Thyroid gland (tissue), 4 donors: ENCODE measurements at regions not wholly inside any gene's neighbourhood (a gene's known extent, or its start where the extent isn't known, plus 50 kb on each side); places are given as distances from the start of the nearest gene placed in this dataset.

ENCODE experiments used
- POLR2A ChIP-seq, 2 donors: fragments of 450-650 bp; IDR thresholded peaks; one replicate each; pipeline ENCODE4 v1.6.1; 2017; ENCODE audit warnings: antibody characterized with exemption in 2 of 2, mild to moderate bottlenecking in 2 of 2, moderate library complexity in 1 of 2
- TF ChIP-seq, protein P1 (sequence below), 6 experiments: fragments of 200-600 bp in 3 of 6; fragments of 450-650 bp in 3 of 6; sonication (generic) in 3 of 6; IDR thresholded peaks; one replicate each; pipeline ENCODE4 v1.5.1; 2016 to 2019; ENCODE audit warnings: antibody characterized with exemption in 6 of 6, mild to moderate bottlenecking in 2 of 6, inconsistent platforms in 1 of 6, moderate library complexity in 1 of 6

DNA sequence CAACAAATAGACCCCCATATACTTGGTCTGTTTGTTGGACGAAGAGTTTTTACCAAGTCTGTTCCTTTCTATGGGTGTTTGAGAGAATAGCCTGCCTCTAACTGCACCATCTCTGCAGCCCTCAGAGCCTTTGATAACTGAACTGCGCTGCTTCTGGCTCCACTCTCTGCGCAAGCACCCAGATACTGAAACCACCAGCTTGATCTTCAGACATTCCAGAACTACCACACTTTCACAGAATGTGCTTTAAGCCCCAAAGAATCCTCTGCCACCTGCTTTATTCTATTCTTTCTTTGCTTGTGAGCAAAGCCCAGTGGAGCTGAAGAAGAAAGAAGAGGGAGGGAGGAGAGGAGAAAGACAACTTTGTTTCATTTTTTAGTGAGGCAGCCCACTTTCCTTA is 380.7 kb downstream of the BCL11A start:
- TF ChIP-seq, protein P1, sequence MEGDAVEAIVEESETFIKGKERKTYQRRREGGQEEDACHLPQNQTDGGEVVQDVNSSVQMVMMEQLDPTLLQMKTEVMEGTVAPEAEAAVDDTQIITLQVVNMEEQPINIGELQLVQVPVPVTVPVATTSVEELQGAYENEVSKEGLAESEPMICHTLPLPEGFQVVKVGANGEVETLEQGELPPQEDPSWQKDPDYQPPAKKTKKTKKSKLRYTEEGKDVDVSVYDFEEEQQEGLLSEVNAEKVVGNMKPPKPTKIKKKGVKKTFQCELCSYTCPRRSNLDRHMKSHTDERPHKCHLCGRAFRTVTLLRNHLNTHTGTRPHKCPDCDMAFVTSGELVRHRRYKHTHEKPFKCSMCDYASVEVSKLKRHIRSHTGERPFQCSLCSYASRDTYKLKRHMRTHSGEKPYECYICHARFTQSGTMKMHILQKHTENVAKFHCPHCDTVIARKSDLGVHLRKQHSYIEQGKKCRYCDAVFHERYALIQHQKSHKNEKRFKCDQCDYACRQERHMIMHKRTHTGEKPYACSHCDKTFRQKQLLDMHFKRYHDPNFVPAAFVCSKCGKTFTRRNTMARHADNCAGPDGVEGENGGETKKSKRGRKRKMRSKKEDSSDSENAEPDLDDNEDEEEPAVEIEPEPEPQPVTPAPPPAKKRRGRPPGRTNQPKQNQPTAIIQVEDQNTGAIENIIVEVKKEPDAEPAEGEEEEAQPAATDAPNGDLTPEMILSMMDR (IDR thresholded peaks at IDR 0.05), result no peak
- TF ChIP-seq POLR2A (IDR thresholded peaks at IDR 0.05), result no peak
